HG03045 (cell line): ENCODE measurements at regions not wholly inside any gene's neighbourhood (a gene's known extent, or its start where the extent isn't known, plus 50 kb on each side); places are given as distances from the start of the nearest gene placed in this dataset.

Experiments used
- ATAC-seq: cut with Tn5 transposase; IDR thresholded peaks from one replicate; pipeline ENCODE4 v1.9.1; 2021; ENCODE audit warnings: mild to moderate bottlenecking, moderate library complexity; ENCODE audit not compliant: unreplicated experiment

DNA sequence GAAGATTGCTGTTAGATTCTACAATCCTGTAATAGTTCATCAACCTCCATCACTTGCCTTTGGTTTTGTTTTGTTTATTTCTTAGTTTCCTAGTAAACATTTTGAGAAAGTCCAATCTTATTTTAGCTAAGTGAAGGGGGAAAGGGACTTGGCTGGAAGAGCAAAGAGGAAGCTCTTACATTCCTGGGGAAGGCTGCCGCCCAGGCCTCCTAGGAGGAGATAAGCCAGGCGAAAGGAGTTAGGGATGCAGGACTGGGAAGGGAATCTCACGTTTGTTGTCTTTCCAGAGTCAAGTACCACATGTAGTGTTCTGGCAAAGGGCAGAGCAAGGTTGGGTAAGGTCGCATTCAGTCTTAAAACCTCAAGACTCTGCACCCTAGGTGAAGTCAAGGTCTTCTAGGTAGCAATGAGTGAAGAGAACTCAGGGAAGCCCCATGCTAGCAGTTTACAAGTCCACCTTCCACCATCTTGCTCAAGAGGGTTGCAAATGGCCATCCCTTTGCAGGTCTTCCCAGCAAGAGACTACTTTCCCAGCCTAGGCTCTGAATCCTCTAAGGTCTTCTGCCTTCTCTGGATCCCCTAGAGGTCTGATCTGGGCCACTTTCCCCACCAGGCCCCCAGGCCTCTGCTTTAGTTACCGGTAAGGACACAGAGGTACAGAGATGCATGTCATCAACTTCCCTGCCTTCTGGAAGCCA, 320.7 kb downstream of the CYP26B1 start:
- ATAC-seq: no peak

DNA sequence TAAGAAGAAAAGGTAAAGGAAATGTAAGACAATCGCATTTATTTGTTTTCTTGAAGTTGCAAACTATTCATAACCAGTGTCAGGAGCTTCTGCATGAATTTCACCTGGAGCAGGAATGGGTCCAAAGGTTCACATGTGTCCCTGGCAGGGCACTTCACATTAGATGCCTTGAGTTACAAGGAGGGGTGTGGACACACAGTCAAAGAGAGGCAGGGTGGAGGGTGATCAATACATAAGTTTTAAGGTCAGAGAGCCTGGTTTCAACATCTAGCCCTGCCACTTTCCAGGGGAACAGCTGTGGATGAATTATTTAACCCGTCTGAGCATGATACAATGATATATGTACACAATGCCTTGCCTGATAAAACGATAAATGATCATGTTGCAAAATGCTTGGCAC, 321.4 kb downstream of the CYP26B1 start:
- ATAC-seq: no peak

DNA sequence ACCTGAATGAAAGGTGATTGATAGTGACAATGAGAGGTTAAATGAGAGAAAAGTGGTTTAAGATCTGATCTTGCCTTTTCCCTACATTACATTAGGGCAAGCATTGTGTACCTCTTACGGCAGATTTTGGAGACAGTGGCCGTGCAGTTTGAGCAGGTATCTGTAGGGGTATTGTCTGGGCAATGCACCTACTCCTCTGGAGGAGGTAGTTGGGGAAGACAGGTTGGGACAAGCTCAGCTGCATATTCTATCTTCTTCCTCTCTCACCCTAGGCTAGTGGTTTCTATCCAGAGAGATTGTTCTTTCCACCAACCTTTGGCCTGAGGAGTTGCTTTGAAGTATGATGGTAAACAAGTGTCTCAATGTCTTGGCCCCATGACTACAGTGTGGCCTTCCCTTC, 323.2 kb downstream of the CYP26B1 start:
- ATAC-seq: no peak

DNA sequence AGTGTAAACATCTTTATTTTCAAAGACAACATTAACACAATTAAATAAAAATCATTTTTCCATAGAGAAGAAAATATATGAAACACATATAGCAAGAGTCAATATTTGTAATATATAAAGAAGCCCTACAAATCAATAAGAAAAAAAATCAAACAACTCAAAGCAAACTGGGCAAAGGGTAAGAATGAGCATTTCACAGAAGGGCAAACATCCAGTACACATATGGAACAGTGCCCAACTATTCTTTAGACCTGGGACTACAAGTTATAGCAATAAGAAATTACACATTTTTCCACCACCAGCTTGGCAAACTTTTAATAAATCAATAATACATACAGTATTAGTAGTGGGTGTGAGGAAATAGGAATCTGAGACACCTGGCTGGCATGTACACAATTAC, 324.1 kb downstream of the CYP26B1 start:
- ATAC-seq: no peak

DNA sequence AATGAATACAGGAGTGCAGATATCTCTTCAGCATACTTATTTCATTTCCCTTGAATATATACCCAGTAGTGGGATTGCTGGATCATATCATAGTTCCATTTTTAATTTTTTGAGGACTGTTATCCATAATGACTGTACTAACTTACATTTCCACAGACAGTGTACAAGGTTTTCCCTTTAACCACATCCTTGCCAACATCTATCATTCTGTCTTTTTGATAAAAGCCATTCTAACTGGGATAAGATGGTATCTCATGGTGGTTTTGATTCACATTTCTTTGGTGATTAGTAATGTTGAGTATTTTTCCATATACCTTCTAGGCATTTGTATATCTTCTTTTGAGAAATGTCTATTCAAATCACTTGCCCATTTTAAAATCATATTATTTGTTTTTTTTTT, 325.2 kb downstream of the CYP26B1 start:
- ATAC-seq: no peak

DNA sequence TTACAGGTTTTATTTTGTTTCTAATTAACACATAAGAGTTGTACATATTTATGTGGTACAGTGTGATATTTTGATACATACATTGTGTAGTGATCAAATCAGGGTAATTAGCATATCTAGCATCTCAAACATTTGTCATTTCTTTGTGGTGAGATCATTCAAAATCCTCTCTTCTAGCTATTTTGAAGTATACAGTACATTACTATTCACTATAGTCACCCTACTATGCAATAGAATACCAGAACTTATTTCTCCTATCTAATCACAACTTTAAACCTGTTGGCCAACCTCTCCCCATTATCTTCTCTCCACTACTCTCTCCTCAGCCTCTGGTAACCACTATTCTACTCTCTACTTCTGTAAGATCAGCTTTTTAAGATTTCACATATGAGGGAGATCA, 325.8 kb downstream of the CYP26B1 start:
- ATAC-seq: no peak

DNA sequence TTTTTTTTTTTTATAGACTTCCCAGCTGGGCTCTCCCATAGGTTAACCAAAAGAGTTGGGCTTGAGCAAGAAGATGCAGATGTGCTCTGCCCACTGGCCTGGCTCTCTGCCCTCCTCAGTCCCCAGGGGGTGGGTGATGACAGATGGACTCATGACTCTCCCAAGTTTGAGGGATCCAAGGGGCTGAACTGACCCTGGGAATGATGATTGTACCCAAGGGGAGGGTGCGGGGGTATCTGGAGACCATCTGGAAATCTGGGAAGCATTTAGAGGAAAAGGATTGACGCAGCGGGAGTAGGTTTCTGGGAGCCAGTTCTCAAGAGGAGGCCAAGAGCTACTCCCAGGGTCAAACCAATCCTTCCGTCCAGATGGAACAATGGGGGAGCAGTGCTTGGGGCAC, 330.8 kb downstream of the CYP26B1 start:
- no peak for ATAC-seq

DNA sequence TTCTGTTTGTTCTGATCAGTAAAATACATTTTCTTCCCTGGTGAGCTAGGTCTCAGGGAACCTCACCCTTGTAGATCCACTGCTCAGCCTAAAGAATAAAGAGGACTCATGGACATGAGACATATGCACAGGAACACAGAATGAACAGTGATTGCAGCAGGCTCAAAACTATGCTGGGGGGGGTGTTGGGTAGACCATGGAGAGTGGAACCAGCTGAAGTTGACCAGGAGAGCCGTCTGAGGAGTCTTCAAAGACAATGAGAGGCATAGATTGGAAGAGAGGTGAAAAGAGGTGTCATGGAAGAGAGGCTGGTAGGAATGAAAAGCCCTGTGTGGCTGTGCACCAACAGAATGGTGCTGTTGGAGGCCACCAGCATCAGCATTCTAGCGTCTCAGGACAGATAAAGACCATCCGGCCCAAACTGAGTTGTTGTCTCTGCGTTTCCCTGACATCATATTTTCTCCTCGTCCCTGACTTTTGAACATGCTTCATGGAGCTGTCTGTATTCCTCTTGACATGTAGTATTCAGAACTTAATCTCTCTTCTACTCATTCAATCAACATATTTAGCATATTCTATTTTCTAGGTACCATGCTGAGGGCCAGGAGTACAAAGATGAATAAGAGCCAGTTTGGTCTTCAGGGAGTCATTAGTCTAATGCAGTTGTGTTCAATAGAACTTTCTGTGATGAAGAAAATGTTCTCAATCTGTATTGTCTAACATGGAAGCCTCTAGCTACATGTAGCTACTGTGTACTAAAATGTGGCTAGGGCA, 331.8 kb downstream of the CYP26B1 start:
- no peak for ATAC-seq

DNA sequence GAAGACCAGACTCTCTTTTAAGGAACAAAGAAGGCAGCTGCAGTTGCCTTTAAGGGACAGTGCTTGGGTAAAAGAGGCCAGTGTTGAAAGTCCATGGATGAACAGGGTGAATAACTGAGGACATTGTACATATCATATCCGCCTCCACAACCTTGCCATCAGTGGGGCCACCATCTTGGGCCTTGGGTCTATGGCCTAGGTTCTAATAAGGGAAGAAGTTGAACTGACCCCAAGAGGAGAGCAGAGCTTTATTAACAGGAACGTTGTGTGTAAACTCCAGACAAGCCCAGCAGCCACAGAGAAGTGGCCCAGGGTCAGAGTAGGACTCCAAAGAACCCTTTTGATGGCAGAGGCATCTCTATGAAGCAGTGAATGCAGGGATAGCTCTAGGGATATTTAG, 332.8 kb downstream of the CYP26B1 start:
- no peak for ATAC-seq

DNA sequence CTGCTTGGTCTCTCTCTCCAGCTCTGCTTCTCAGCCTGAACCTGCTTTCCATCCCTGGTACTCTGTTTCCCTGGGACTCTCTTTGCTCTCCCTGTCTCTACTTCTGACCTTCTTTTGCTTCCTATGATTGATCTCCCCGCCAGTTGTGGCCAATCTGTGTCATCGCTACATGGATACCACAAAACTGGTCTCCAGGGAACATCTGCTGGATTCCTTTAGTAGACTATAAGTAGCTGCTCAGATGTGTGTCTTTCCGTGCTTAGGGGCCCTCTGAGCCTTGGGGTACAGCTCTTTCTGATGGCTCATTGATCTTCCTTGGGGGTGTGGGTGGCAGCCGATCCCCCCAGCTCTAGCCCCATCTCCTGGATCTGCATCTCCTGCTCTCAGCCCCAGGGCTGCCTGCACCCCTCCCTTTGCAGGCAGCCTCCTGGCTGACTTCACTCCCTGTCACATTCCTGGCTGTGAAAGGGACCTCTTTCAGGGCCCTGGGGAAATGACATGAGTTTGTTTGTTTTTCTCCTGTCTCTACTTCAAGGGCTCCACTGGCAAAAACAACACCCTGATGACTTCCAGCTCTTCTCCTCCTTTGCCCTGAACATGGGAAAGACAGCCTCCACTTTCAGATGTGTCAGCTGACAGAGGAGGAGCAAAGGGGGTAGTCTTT, 333.7 kb downstream of the CYP26B1 start:
- no peak for ATAC-seq

DNA sequence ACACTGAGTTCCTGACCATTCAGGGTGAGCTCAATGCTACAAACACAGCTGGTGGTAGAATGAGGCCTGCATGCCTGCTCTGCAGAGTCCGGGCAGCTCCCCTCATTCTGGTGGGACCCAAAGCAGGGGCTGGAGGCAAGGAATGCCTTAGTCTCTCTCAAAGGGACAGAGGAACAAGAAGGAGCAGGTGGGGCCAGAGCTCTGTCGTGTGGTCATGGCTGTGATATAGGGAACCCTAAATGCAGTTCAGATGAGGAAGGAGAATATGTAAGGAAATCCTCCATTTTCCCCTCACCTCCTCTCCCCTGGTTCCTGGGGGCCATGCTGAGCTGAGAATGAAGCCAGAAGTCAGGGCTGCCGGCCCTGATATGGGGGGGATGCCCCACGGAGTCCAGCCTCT, 334.3 kb downstream of the CYP26B1 start:
- no peak for ATAC-seq

DNA sequence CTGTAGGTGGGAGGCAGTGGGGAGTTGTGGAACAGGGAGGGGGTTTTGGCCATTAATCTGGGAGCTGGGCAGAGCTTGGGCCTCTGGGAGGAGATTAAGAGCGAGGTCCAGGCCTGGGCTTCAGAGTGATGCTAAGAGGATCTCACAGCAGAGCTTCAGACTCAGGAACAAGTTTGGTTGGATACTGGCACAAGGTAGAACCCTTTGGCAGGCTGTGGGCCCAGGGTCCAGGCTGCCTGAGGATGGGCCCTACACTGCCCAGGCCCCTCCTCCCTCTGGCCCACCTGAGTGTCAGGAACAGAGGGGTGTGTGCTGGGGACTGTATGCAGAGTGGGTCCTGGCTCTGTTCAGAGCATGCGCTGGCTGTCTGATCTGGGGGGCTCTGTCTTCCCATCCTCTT, 334.9 kb downstream of the CYP26B1 start:
- no peak for ATAC-seq

DNA sequence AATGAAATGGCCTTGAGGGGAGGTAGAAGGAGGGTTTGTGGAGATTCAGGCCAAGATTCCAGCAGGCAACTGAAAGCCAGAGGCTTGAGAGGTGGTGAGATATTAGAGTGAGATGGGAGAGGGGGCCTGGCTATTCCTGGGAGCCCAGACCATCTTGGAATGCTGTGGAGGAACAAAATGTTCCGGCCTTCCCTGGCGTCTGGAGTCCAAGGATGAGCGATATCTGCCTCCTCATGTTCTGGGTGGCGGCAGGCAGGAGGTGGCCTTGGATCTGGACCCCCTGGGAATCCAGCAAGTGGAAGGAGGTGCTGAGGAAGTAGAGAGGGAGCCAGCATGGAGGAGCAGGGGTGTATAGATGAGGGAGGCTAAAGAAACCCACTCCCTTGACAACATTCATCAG, 335.9 kb downstream of the CYP26B1 start:
- ATAC-seq: no peak

DNA sequence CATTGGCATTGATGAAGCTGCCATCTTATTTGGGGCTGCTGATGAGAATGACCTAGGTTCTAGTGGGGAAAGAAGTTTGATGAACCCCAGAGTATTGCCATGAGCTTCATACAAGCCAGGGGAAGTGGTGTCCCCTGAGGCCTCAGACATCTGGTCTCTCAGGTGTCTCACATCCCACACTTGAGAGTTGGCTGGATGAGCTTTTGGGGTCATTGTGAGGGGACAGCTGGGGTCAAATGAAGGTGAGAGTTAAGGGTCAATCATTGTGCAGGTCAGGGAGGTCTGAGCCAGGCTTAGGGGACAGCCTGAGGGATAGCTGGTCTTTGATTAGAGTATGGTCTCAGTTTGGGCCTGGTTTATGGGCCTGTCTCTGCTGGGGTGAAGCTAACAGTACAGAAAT, 336.5 kb downstream of the CYP26B1 start:
- no peak for ATAC-seq

DNA sequence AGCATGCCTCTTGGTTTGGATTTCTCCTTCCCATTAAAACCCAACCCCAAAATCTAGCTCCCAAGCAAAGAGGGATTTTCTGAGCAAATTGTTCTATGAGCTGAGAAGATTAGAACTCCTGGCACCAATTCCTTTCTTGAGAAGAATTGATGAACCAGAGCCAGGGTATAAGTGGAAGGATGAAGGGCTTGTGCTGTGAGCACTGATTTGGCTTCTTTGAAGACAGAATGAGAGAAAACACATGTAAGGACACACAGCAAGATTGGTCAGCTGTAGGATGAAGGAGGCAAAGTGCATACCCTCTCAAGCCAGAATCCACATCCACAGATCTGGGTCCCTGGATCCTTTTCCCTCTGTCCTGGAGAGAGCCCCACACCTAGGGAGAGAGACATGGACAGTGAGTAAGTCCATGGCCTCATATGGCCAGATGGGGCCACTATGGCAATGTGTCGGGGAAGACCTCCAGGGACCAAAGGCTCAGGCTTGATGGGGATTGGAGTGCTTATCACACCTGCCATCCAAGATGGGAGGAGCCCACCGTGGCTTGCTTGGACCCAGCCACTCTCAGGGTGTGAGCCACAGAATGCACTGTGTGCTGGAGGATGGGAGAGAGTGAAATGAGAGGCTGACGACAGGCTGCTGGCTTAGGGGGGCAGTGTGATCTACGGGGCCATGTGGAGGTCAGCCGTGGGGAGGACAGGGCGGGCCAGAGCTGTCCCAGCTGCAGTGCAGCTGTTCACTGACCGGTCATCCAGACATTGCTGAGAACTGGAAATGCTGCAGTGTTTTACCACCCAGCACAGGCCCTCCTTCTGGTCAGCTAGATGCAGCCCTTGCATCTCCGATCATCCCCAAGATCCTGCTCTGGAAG, 339.8 kb downstream of the CYP26B1 start:
- ATAC-seq: no peak

DNA sequence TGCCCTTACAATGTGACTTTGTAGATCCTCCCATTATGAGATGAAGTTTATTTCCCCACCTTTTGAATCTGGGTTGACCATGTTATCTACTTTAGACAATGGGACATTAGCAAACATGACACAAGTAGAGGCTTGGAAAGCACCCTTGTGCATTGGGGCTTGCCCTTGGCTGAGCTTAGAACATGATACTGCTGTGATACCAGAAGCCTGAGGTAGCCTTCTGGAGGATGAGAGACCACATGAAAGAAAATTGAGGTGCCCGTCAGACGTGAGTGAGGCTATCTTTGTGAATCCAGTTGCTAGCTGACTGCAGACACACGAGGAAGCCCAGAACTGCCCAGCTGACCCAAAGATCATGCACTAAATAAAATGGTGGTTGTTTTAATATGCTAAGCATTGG, 341.2 kb downstream of the CYP26B1 start:
- ATAC-seq: no peak

DNA sequence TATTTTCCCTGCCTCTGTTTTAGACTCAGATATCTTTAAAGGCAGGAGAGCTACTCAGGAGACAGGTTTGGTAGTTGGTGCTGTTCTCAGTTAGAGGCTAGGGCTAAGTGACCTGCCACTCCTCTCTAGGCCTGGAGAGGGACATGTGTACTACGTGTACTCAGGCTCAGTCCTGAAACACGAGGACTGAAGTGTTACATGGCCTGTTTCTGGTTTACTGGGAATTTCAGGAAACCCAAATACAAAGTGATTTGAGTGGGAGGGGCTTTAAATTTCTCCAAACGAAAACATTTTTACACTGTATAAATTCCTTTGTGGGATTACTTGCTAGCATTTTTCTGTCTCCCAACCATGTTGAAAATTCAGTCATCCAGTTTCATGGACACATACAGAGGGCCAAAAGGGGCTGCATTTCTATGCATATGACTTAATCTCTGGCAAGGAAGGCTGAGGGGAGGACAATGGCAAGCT, 343.3 kb downstream of the CYP26B1 start:
- no peak for ATAC-seq

DNA sequence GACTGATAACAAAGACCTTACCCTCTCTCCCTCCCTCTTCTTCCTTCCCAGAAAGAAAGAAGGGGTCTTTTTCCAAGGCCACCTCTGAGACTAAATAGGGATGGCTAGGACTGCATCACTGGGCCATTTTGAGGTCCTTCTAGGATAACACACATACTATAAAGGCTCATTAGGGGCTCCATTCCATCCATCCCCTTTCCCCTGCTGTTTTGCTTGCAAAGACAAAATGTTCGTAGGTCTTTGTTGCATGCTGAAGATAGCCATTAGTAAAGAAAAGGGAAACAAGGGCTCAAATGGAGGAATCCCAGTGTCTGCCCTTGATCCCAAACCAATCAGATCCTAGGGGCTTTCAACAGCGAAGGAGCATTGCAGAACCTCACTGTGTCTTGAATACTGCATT, 344.3 kb downstream of the CYP26B1 start:
- ATAC-seq: no peak

DNA sequence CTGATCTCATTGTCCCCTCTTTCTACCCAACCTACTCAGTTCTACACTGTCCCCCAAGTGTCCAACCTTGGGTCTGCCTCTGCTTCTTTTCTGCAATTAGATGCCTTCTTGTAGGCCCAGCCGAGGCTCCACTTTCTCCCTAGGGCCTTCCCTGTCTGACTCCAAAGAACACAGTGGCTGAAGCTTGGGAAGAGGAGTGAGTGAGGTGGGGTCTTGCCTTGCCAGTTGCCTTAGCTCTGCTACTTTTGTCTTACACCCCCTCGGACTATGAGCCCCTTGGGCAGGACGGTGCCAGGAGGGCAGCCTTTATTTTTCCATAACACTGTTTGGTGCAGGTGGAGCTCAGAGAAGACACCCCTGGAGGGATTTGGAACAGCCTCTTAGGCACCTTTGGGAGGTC, 345.1 kb downstream of the CYP26B1 start:
- ATAC-seq: no peak

DNA sequence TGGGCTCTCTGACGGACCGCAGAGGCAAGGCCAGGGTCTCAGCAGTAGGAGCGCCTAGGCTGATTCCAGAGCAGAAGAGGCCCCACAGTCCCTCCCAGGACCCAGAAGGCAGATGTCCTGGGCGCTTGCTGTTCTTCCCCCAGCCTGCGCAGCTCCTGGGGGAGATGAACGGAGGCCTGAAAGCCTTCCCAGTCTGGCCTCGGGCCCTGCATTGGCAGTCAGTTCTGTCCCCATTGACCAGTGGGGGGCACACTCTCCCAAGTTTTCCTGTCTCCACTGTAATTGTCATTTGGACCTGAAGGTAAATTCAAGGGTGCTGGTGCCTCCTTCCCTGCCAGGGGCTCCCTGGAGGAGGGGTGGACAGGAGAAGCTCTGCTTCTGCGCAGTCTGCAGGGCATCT, 345.7 kb downstream of the CYP26B1 start:
- ATAC-seq: no peak

DNA sequence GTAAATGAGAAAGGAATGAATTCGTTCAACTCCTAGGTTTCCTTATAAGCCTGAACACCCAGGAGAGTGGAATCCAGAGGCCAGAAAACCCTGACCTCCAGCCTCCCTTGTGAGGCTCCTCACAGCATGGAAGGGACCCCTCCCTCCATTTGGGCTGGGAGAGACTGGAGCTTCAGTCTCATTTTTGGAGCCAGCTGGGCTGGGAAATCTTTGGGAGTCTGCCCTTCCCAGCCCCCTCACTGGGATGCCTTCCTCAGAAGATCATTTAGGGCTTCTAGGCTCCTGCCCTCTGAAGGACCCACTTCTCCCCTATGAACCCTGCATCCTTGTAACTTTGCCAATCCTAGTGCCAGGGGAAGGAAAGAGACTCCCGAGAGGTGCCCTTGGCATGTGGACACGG, 346.1 kb downstream of the CYP26B1 start:
- ATAC-seq: no peak
